PC-3 (cell line): ENCODE measurements at regions not wholly inside any gene's neighbourhood (a gene's known extent, or its start where the extent isn't known, plus 50 kb on each side); places are given as distances from the start of the nearest gene placed in this dataset.

Experiments used
- ATAC-seq: fragments of 200-7000 bp; cut with Tn5 transposase; 2 replicates; pipeline ENCODE4 v1.9.1; 2020; ENCODE audit warnings: mild to moderate bottlenecking, moderate library complexity
- BruUV-seq: library from RNA; stranded (reverse); fragments of 400-500 nt; replicated peaks from 2 replicates; lab custom pipeline; 2021; lab: Mats Ljungman, UMichigan
- CTCF ChIA-PET: fragments of 300-600 bp; sonication (Branson Sonifier 250); formaldehyde crosslinking; loops from one replicate; lab custom pipeline; 2022; ENCODE audit warnings: antibody characterized with exemption; lab: Charles Lee
- POLR2A ChIA-PET: fragments of 300-600 bp; sonication (Branson Sonifier 250); formaldehyde crosslinking; loops from one replicate; lab custom pipeline; 2022; ENCODE audit warnings: antibody characterized with exemption; ENCODE audit not compliant: unreplicated experiment; lab: Charles Lee
- DNase-seq: peaks from one replicate; pipeline ENCODE4 v3.0.0-alpha.2; 2015
- H2AFZ ChIP-seq: fragments of 300-600 bp; sonication (generic); 2 replicates; pipeline ENCODE4 v1.6.0; 2016; ENCODE audit warnings: antibody characterized with exemption, low read length
- H3F3A ChIP-seq: fragments of 300-600 bp; sonication (generic); one replicate; pipeline ENCODE4 v1.6.0; 2017; ENCODE audit warnings: antibody characterized with exemption, low read length, control low read depth, mild to moderate bottlenecking; ENCODE audit not compliant: unreplicated experiment
- H3K27ac ChIP-seq: fragments of 300-600 bp; sonication (generic); 2 replicates; pipeline ENCODE4 v1.5.1; 2016; ENCODE audit warnings: mild to moderate bottlenecking, low read length
- H3K27me3 ChIP-seq: fragments of 300-600 bp; sonication (generic); 2 replicates; pipeline ENCODE4 v1.6.1; 2016; ENCODE audit warnings: low read length, mixed read lengths
- H3K36me3 ChIP-seq: fragments of 300-600 bp; sonication (generic); 2 replicates; pipeline ENCODE4 v1.6.1; 2016; ENCODE audit warnings: low read depth, mixed run types, low read length, mixed read lengths
- H3K4me1 ChIP-seq: fragments of 300-600 bp; sonication (generic); 2 replicates; pipeline ENCODE4 v1.5.1; 2016; ENCODE audit warnings: low read length; ENCODE audit not compliant: insufficient read depth
- H3K4me2 ChIP-seq: fragments of 300-600 bp; sonication (generic); 2 replicates; pipeline ENCODE4 v1.6.0; 2016; ENCODE audit warnings: low read length
- H3K4me3 ChIP-seq: fragments of 300-600 bp; sonication (generic); 2 replicates; pipeline ENCODE4 v1.5.1; 2016; ENCODE audit warnings: mild to moderate bottlenecking, low read length, mixed read lengths
- H3K79me2 ChIP-seq: fragments of 300-600 bp; sonication (generic); 2 replicates; pipeline ENCODE4 v1.6.1; 2017; ENCODE audit warnings: low read length, mixed read lengths
- H3K9ac ChIP-seq: fragments of 300-600 bp; sonication (generic); 2 replicates; pipeline ENCODE4 v1.6.0; 2016; ENCODE audit warnings: mild to moderate bottlenecking, low read length
- H3K9me2 ChIP-seq: fragments of 300-600 bp; sonication (generic); replicated peaks from 2 replicates; pipeline ENCODE4 v1.6.1; 2016; ENCODE audit warnings: mixed run types, low read length, mixed read lengths
- H3K9me3 ChIP-seq: fragments of 300-600 bp; sonication (generic); 2 replicates; pipeline ENCODE4 v1.6.1; 2016; ENCODE audit warnings: low read length, mixed read lengths
- H4K20me1 ChIP-seq: fragments of 300-600 bp; sonication (generic); 2 replicates; pipeline ENCODE4 v1.6.1; 2016; ENCODE audit warnings: low read length, mixed read lengths
- EZH2 ChIP-seq: fragments of 300-600 bp; sonication (generic); IDR thresholded peaks from one replicate; pipeline ENCODE4 v1.6.1; 2017; ENCODE audit warnings: antibody characterized with exemption, mild to moderate bottlenecking, low read length; ENCODE audit not compliant: unreplicated experiment
- EZH2phosphoT487 ChIP-seq: fragments of 300-600 bp; sonication (generic); IDR thresholded peaks from 2 replicates; pipeline ENCODE4 v1.6.1; 2018; ENCODE audit warnings: mild to moderate bottlenecking, antibody characterized with exemption, low read length, borderline replicate concordance
- intact Hi-C: fragments of 100-400 bp; cut with micrococcal nuclease; formaldehyde crosslinking; loops from 2 replicates; pipeline ENCODE4 v1.9.0; 2023
- TF ChIP-seq, protein P1 (sequence below): fragments of 300-600 bp; sonication (generic); conservative IDR thresholded peaks from 2 replicates; pipeline ENCODE4 v1.5.1; 2017; ENCODE audit warnings: antibody characterized with exemption, low read depth, mild to moderate bottlenecking, low read length

GRCh38 chr5:12242950-12243888 is 339.0 kb upstream of the CTNND2 start:
- peak overlapping the region; percentile 73 for H3K4me2 ChIP-seq
- BruUV-seq, result TSS peak; percentile 28
- no peaks in the 10 kb centered on the region for H3K9me3 ChIP-seq
- H3K36me3 ChIP-seq, result no peaks in the 10 kb centered on the region
- peak overlapping the region; percentile 84 for H3K27ac ChIP-seq
- no peaks in the 10 kb centered on the region for H3K9me2 ChIP-seq
- no peak for TF ChIP-seq EZH2phosphoT487
- TF ChIP-seq EZH2, result no peak
- TF ChIP-seq, protein P1, sequence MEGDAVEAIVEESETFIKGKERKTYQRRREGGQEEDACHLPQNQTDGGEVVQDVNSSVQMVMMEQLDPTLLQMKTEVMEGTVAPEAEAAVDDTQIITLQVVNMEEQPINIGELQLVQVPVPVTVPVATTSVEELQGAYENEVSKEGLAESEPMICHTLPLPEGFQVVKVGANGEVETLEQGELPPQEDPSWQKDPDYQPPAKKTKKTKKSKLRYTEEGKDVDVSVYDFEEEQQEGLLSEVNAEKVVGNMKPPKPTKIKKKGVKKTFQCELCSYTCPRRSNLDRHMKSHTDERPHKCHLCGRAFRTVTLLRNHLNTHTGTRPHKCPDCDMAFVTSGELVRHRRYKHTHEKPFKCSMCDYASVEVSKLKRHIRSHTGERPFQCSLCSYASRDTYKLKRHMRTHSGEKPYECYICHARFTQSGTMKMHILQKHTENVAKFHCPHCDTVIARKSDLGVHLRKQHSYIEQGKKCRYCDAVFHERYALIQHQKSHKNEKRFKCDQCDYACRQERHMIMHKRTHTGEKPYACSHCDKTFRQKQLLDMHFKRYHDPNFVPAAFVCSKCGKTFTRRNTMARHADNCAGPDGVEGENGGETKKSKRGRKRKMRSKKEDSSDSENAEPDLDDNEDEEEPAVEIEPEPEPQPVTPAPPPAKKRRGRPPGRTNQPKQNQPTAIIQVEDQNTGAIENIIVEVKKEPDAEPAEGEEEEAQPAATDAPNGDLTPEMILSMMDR, result no peak
- peaks cover 52% of the 10 kb centered on the region for H3K4me1 ChIP-seq
- ATAC-seq (peak; percentile 72), DNase-seq (peak; percentile 97)
- ChIA-PET POLR2A (no interaction called here), CTCF (interaction anchor here (0.6 kb wide), 1 partner anchor 775 kb away, joined by 3 read pairs; no protein-coding TSS in a partner anchor)
- peak overlapping the region; percentile 48 for H3K4me3 ChIP-seq
- peak overlapping the region; percentile 19 for H3K9ac ChIP-seq
- no peaks in the 10 kb centered on the region for H3K27me3 ChIP-seq
- H3F3A ChIP-seq, result peaks cover 17% of the 10 kb centered on the region
- peak overlapping the region; percentile 47 for H2AFZ ChIP-seq
- intact Hi-C loops, result no loop called here
- H4K20me1 ChIP-seq, result no peaks in the 10 kb centered on the region
- H3K79me2 ChIP-seq, result no peaks in the 10 kb centered on the region

DNA sequence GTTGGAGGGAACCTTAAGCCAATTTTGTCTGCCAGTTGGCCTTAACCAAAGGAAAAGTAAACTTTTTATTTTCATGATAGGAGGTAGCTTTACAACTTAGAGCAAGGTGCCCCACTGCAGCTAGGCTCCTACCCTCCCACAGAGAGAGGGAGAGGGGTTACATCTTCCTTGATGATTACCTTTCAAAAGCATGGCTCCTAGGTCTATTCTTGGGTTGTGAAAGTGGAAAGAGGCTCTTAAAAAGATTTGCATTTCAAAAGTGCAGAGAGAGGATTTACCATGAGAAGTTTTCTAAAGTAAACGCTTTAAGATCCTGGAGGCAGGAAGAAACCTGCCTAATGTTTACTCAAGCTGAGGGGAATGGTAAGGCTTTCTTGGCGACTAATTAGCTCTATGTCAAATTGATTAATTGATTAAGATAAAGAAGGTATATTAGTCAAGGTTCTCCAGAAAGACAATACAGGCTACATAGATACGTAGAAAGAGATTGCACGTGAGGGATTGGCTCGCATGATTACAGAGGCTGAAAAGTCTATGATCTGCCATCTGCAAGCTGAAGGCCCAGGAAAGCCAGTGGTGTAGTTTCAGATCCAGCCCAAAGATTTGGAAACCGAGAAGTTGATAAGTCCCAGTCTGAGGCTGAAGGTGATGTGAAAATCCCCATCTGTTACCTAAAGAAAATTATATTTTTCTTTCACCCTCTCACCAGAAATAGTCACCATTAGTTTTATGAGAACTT is 333.8 kb upstream of the CTNND2 start:
- Histone ChIP-seq H3K27ac (no peak overlapping the region), H3K9me3 (no peaks in the 10 kb centered on the region), H3F3A (peaks cover 5% of the 10 kb centered on the region), H3K9me2 (no peaks in the 10 kb centered on the region), H4K20me1 (no peaks in the 10 kb centered on the region), H3K4me1 (peaks cover 17% of the 10 kb centered on the region), H3K4me2 (no peak overlapping the region), H3K9ac (no peak overlapping the region), H3K36me3 (no peaks in the 10 kb centered on the region), H2AFZ (no peak overlapping the region), H3K4me3 (no peak overlapping the region), H3K27me3 (no peaks in the 10 kb centered on the region), H3K79me2 (no peaks in the 10 kb centered on the region)
- ChIA-PET POLR2A (no interaction called here), CTCF (no interaction called here)
- DNase-seq (no peak), ATAC-seq (no peak)
- no TSS peak for BruUV-seq
- intact Hi-C loops, result no loop called here
- TF ChIP-seq EZH2phosphoT487 (no peak), EZH2 (no peak)
- TF ChIP-seq, protein P1, result no peak
